Colon (tissue), 2 donors: ENCODE measurements at regions not wholly inside any gene's neighbourhood (a gene's known extent, or its start where the extent isn't known, plus 50 kb on each side); places are given as distances from the start of the nearest gene placed in this dataset.

Experiments used
- FAIRE-seq: peaks from 2 replicates; lab custom pipeline; 2012; peaks lifted over from hg19 to GRCh38; lab: Jason Lieb, UNC
- donor health status: control.
- donor health status: control.

GRCh38 chr12:68559246-68559645 is 51.5 kb upstream of the RAP1B start:
- FAIRE-seq: no peak

- FAIRE-seq: no peak
These were observed 50.5 kb upstream of the RAP1B start for GRCh38 chr12:68559984-68560850.

GRCh38 chr12:68560851-68561422 is 49.8 kb upstream of the RAP1B start:
- FAIRE-seq: no peak
